ENCODE measurements at regions not wholly inside any gene's neighbourhood (a gene's known extent, or its start where the extent isn't known, plus 50 kb on each side); places are given as distances from the start of the nearest gene placed in this dataset.

- TF ChIP-seq TCF7 (CRISPR knock-in tag; IDR thresholded peaks at IDR 0.05; ENCODE audit: low read depth) (no peak), ZNF121 (CRISPR knock-in tag; IDR thresholded peaks at IDR 0.05) (no peak), JAZF1 (CRISPR knock-in tag; IDR thresholded peaks at IDR 0.05) (no peak), ATF1 (CRISPR knock-in tag; IDR thresholded peaks at IDR 0.05) (no peak), CTCF (IDR thresholded peaks at IDR 0.05) (no peak)
Measured at GRCh38 chr5:165185716-165186115, 1680.3 kb downstream of the MAT2B start.
